HuH-7.5 (cell line): ENCODE measurements at regions not wholly inside any gene's neighbourhood (a gene's known extent, or its start where the extent isn't known, plus 50 kb on each side); places are given as distances from the start of the nearest gene placed in this dataset.

Experiments
- DNase-seq: peaks from one replicate; pipeline ENCODE4 v3.0.0; 2011; ENCODE audit warnings: low spot score

DNA sequence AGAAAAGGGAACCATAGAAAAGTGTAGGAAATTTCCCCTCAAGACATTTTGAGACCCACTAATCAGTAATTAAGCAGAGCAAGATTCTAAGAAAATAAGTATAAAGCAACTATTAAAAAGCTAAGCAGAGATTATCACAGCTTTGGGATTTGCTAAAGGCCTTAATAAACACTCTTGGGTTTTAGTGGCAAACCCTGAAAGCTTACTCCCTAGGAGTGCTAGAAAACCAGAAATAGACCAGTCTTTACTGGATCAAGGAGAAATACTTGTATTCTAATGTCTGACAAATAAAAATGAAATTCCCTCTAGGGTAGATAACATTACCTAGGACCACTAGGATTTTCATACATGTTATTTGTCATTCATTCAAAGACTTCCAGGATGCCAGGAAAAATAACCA lies 510.8 kb downstream of the SPATA31D1 start:
- no peak for DNase-seq

DNA sequence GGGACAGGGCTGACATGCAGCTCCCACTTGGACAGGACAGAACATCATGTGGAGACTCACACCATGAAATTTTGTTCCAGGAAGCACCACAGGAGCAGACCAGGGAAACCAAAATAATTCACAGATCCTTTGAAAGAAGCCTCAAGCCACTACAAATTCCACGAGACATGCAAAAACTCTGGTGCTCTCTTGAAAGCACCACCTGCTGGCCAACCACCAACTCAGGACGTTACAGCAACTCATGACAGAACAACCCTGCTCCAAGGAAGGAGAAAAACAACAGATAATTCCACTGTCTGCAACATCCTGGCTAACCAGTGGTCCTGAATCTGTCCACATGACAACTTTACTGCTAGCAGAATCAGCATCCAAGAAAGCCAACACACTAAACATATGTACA lies 516.0 kb downstream of the SPATA31D1 start:
- no peak for DNase-seq

DNA sequence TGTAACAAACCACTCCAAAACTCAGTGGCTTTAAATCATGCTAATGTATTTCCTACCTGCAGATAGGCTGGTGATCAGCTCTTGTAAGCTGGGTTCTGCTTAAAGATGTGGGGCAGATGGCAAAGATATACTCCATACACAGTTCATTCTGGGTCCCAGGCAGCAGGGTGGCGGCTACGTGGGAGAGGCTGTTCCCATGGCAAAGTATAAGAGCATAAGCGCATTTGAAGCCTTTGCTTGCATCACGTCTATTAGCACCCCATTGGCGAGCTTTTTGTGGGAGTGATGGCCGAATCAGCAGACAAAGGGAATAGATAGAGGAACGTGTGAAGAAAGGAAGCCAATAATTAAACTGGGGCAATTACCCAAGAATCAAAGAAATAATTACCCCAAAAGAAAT lies 523.1 kb downstream of the SPATA31D1 start:
- no peak for DNase-seq

DNA sequence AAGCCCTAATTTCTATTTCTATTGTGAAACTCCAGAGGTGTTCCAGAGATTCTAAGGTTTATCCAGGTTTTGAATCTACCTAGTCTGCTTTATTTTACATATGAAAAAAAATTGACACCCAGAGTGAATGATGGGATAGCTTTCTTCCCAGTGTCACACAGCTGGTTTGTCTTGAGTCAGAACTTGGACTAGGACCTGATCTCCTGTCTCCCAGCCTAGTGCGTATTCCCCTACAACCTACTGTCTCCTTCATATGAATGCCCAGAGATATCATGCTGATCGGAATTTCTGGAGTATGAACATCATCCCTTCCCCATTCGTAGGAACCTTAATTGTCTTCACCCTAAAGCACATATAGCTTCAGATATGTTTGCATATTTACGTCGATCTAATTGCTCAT lies 524.2 kb downstream of the SPATA31D1 start:
- DNase-seq: no peak

DNA sequence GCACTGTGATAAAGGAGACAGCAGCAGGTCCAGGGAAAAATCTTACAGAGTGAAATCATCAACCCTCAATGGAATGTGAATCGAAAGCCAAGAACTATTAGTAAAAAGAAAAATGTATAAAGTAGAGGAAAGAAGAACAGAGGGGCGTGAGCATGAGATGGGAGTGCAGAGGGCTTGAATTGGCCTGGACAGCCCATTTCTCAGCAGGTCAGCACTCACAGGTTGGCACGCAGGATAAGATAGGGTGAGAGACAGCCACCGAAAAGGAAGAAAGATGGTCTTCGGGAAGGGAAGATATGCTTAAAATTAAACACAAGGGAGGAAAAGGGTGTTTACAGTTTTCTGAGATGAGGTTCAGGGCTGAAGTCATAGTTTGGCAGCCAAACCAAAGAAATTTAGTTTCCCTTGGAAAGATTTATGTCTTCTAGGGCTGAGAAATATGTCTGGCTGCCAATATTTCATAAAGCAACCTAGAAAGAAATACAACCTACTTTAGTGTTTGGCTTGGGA lies 524.7 kb downstream of the SPATA31D1 start:
- no peak for DNase-seq

DNA sequence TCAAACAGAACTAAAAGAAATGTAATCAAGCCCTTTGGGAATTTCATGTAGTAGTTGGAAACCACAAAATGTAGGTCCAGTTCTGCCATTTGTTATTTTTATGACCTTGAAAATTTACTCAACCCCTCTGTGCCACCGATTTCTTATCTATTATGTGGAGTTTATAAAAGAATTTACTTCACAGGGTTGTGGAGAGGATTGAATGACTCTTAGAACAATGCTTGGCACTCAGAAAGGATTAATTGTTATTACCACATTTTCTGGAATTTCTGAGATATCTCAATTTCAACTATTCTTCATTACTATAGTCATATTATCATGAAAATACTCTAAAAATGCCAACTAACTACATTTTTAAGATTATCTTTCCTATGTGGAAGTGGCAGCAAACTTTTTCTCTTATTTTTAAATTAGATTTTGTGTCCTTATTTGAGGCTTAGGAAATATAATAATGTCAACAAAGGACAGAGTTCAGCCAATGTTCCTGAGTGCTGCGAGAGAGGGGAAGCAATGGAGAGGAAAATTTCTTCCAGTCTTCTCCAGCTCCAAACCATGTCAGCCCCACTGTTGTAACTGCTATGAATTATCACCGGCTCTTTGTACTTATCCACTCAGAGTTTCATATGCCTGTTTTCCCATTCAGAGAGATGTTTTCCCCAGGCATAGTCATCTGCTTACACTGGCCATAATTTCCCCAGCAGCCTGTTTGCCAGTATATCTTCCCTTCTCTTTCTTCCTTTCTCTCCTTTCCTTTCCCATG lies 525.6 kb downstream of the SPATA31D1 start:
- no peak for DNase-seq

DNA sequence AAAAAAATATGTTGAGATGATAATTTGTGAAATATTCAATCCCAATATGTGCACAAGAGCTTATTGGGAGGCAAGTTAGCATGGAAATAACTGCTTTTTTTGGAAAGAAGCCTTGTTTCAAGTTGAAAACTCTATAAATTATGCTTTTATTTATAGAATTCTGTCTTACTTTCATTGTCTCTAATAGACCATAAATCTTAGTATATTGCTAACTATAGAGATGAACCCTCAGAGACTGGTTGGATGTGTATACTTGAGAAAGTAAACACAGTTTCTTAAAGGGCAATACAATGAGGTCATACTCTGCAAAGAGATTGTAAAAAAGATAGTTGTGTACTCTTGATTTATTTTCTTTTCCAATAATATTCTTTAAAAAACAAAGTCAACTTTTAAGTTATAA lies 530.3 kb downstream of the SPATA31D1 start:
- DNase-seq: no peak

DNA sequence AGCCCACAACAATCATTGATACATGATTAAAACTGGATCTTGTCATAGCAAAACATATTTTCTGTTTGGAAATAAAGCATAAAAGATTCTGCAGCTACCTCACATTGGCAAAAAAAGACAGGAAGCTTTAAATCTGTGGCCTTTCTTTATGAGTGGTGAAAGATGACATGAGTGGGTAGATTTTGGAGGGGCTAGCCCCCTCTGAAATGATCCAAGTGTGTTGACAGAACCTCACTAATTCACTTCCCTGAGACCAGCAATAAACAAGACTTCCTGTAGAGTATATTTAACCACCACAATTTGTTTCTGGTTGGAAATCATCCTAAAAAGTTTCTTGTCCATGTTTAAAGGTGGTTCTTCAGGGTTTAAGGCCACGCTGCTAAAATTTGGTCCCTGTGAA lies 530.8 kb downstream of the SPATA31D1 start:
- no peak for DNase-seq

DNA sequence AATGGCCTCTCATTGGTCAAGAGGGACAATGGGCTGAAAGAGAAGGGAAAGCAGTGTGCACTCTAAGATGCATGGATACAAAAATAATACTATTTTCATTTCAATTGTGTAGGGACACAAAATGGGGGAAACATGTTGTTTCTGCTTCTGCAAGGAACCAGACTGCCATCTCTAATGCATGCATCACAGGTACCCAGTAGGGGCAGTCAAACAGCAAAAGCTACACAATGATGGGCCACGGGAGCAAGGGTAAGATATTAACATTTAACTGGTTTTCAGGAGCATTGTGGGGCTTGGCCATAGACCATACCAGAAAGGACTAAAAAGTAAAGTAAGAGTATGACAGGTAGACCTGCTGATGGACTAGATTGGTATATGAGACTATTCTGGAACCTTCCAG lies 535.8 kb downstream of the SPATA31D1 start:
- no peak for DNase-seq

DNA sequence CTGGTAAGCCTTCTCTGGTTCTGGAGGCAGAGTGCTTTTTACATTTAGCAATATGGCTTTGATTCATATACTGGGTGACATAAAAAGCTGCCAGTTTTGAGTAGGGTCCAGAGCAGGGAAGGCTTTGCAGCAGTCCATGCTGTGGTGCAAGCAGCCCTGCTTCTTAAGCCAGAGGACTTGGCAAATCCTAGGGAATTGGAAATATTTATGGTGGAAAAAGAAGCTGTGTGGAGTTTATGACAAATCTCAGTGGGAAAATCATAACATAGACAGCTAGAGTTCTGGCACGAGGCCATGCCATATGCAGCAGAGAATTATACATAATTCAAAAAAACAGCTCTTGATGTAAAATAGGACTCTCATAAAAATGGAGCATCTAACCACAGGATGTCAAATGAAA lies 536.4 kb downstream of the RASEF start:
- no peak for DNase-seq

DNA sequence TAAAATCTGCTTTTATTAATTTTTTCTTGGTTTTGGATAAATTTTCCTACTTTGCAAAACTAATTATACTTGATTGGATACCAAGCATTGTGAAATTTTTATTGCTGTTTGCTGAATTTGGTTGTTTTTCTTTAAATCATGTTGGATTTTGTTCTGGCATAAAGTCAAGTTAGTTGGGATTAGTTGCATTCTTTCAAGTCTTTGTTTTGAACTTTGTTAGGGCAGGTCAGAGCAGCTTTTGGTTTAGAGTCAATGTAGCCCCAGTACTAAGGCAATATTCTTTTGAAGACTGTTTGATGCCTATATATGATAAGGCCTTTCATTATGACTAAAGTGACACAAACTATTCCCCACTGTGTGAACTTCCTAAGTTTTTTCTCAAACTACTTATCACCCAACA lies 531.1 kb downstream of the RASEF start:
- DNase-seq: no peak

DNA sequence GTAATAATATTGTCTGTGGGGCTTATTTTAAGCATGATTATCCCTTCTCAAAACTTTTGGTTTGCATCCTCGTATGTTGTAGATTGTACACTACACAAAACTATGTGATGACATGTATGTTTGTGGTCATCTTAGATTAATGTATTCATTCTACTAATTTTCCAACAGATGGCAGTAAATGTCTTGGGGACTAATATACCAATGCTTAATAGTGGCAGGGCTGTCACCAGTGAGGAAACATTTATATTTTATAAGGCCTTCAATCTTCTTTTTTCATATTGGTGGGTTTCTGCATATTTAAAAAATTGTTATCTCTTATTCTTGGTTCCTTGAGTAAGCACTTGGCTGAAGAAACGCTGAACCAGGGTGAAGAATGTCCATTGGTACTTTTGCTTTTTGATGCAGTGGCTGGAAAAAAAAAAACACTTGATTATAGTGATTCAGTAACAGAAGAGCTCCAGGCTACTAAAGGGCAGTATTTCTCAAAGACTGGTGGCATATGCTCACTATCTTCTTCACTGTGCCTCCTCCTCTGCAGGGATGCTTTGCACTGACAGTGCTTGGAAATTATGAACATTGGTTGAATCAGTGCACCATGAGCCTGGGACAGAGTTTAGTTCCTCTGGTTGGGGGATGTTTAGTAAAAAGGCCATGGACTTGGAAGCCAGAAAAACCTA lies 530.3 kb downstream of the RASEF start:
- no peak for DNase-seq

DNA sequence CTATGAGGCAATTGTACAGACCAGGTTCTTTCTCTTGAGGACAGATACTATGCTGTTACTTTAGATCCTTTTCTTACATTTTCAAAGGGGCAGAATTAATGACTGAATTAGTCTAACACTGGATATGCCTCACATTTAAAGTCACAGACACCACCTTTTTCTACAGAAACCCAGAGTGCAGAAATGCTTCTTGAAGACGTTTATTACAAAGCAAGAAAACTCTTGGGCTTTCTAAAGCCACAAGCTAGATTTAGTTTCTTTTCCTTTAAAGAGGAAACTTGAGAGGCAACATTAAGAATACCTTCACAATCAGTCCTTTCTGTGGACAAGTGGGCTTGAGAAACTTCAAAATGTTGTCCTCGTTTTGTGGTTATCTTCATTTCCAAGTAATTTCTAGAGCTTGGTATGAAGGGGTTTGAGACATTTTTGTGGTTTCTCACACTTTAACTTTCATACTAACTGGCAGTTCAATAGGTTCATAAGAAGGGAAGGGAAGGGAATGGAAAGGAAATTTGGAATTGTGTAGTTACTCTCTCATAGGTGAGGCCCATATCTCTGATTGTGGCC lies 527.4 kb downstream of the RASEF start:
- DNase-seq: no peak

DNA sequence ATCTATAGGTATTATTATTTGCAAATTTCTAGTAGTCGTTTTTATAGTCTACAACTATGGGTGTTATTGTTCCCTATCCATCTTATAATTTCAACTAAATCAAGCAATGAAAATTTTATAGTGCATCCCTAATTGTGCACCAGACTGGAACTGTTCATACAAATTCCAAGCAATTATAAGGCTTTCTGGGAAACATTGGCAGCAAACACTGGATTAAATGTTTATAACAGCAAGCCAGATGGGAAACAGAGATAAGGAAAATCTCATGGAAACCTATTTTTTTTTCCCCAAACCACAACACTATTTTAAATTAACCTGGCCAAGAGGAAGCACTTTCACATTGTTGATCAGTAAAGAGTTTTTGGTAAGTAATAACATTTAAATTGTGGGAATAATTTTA lies 524.3 kb downstream of the RASEF start:
- DNase-seq: no peak

DNA sequence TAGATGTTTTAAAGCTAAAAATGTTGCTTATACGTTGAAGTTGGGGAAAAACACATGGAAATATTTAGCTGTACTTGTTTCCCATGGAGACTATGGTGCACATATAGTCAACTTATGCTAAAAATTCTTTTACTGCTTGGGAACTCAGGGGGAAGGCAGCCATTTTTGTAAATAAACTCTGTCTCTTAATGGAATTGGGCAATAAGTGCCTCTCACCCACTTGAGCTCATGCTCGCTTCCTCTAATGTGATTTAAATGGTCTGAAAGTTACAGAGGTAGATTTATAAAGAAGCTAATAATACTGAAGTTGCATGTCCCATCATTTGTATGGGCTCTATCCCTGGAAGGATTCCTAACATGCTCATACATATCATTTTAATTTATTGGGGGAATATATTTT lies 523.8 kb downstream of the RASEF start:
- no peak for DNase-seq

DNA sequence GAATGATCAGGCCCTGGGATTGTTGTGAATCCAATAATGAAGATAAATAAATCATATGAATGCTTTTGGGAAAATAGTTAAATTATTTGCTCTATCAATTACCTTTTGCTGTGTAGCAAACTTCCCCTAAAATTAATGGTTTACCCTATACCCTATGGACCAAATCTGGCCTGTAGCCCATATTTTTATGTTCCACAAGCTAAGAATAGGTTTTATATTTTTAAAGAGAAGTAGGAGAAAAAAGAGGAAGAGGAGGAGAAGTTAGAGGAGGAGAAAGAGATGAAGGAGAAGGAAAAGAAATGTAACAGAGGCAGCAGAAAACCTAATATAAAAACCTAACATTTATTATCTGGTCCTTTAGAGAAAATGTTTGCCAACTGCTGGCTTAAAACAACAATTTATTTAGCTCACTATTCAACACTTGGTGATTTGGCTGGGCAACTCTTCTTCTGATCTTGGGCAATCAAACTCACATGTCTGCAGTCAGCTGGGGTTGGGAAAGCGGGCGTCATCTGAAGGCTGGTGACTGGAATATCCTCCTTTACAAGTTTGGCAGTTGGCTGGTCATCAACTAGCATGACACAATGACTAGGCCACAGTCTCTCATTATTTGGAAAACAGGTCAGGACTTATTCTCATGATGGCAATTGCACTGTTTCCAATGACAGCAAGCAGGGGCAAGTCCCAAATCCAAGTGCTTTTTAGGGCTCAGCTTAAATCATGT lies 522.9 kb downstream of the RASEF start:
- no peak for DNase-seq

DNA sequence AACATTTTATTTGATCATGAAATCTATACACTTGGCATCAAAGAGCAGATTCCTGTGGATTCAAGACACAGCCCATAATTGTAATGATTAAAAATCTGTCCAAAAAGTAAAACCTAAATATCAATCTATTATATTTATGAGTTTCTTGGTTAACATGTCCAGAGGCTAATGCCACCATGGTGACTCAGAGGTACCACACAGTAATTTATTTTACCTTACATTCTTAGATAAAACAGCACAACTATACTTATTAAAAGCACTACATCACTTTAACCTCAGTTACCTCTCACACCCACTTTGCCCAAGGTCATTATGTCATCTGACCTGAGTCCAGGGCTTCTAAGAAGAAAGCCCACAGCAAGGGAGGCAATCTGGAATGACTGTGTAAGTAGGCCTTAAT lies 519.2 kb downstream of the RASEF start:
- DNase-seq: no peak

DNA sequence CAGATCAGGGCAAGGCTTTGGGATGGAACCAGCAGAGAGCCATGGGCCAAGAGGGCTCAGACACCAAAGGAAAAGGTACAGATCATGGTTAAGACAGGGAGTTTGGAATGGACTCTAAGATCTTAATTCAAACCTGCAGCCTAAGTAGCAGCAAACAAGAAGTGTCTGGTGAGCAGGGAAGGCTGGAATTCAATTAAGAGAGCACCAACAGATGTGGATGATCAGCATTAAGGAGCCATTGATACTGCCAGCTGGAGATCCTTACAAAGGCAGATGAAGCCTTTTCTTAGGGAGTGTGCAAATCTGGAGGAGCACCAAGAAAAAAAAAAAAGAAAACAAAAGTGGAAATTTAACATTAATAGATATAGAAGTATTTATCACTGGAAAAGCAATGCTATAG lies 516.8 kb downstream of the RASEF start:
- DNase-seq: no peak

DNA sequence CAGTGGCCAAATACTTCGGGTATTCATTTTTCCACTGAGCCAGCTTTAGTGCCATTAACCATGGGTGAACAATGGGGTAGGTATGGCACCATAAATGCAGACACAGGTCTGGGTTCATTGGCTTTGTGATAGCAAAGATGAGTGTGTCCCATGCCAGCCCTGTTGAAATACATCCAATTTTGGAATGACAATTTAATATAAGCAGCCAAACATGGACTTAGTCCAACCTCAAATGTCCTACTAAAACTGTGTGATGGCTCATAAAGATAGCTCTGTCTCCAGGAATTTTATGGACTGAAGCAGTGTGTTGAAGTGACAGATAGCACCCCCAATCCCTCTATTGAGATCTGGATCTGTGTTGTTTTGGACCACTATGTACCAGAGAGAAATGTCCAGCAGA lies 514.9 kb downstream of the RASEF start:
- no peak for DNase-seq

DNA sequence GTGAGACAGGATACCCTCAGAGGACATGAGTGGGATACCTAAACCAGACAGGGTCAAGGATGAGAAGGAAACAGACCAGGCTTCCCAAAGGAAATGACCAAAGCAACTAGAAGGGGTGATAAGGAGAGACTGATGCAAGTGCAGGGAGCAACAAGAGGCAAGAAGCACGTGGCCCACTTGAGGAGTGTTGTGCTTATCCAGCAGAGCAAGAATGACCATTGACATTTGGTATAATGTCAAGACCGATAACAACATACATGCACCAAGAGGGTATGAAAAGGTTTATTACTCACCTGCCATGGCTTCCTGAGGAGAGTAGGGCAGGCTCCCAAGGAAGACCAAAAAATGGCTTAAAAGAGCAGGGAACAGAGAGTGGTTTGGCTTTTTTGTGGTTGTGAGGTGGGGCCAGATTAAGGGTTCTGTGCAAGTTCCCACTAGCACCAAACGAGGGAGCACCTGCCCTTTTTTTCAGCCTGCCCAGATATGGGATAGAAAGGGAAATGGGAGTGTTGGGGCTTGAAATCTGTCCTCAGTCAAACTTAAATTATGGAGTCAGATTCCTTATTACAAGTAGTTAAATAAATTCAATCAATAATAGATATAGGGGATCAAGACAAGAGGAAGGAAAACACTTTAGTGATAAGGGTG lies 513.6 kb downstream of the RASEF start:
- no peak for DNase-seq

DNA sequence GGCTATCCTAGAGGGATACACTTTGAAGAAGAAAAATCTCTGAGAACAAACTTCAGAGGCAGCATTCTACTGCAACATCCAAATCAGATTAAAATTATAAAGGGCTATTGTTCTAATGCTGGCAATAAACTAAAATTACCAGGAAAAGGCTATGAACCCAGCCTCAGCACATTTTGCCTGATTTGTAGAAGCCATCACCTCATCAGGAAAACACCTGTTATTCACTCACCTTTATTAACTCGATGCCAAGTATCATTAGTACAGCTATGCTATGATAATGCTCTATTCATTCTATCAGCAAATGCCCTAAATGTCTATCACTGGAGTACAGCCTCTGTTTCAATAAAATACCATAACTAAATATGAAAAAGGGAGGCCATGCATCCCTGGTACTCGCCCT lies 510.2 kb downstream of the RASEF start:
- no peak for DNase-seq

DNA sequence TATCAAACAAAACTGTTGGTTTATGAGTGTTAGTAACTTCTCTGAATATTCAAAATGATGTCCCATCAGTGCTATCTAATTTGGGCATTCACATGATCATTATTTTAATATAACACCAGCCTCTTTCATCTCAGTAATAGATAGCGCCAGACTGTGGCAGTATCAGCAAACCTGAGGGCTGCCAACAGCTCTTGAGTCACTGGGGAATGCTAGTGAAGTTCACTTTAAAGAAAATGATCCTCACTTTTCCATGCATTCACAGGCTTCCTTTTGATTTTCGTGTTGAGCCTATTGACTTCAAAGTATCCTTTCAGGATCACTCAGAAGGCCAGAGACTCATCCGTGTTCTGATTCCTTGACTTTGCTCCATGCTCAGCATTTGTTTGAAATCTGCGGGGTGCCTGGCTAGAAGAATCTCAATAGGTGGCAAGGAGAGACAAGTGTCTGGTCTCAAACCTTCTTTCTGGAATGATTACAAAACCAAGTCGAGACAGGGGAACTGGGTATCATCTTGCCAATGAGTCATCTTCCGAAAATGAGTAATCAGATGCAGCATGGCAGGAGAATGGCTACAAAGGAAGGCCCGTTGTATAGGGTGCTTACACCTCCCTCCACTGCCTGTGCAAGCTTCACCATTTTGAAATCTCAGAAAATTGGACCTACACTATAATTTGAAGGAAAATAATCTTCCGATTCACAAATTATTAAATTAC lies 509.1 kb downstream of the RASEF start:
- no peak for DNase-seq
